IgD-negative memory B cell (primary cell): ENCODE measurements at regions not wholly inside any gene's neighbourhood (a gene's known extent, or its start where the extent isn't known, plus 50 kb on each side); places are given as distances from the start of the nearest gene placed in this dataset.

ENCODE experiments used
- H3K27ac Mint-ChIP-seq, 3 donors: one replicate each; pipeline ENCODE4 v1.8.0; 2020 to 2022; ENCODE audit warnings: mild to moderate bottlenecking in 3 of 3, mixed read lengths in 3 of 3, moderate library complexity in 1 of 3
- H3K27me3 Mint-ChIP-seq: one replicate; pipeline ENCODE4 v1.8.0; 2021; ENCODE audit warnings: mixed read lengths
- H3K36me3 Mint-ChIP-seq: one replicate; pipeline ENCODE4 v1.8.0; 2020; ENCODE audit warnings: mild to moderate bottlenecking, mixed read lengths
- H3K4me1 Mint-ChIP-seq, 3 donors: one replicate each; pipeline ENCODE4 v1.8.0; 2020 to 2022; ENCODE audit warnings: mixed read lengths in 3 of 3, mild to moderate bottlenecking in 1 of 3
- H3K4me3 Mint-ChIP-seq, 4 donors: one replicate each; pipeline ENCODE4 v1.8.0; 2020 to 2022; ENCODE audit warnings: mild to moderate bottlenecking in 4 of 4, mixed read lengths in 4 of 4, moderate library complexity in 3 of 4
- H3K9me3 Mint-ChIP-seq, 3 donors: one replicate each; pipeline ENCODE4 v1.8.0; 2020 to 2021; ENCODE audit warnings: mixed read lengths in 3 of 3, mild to moderate bottlenecking in 1 of 3

DNA sequence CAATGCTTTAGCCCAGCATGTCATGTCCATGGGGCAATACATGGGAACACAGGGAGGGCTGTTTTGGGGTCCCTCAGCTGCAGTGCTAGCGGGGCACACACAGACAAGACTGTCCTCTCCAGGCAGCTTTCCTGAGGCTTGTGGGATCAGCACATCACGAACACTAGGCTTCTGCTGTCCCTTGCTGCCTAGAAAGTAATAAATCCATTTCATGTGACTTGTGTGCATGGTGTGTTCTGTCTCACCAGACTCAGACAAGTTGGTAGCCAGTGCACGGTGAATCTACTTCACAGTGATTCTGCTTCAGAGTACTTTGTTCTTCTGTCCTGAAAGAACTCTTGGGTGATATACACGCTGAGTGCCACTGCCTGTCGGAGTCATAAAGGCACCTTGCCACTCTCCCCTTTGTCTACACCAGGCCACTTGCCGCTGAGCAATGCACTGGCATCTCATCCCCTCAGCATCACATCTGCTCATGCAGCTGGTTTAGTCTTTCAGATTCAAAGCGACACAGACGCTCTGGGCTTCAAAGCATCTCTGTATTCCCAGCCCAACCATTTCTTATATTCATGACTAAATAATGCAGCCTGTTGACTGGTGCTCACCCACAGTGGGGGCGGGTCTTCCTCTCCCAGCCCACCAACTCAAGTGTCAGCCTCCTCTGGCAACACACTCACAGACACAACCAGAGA, 95.2 kb upstream of the COX10 start:
- peaks cover 0 to 2% (median 1%) of the 10 kb centered on the region in 3 donors for H3K4me1 Mint-ChIP-seq
- no peak overlapping the region for H3K27ac Mint-ChIP-seq
- H3K9me3 Mint-ChIP-seq = no peaks in the 10 kb centered on the region
- H3K4me3 Mint-ChIP-seq = no peak overlapping the region
- H3K27me3 Mint-ChIP-seq = no peaks in the 10 kb centered on the region
- peaks cover 5% of the 10 kb centered on the region for H3K36me3 Mint-ChIP-seq

DNA sequence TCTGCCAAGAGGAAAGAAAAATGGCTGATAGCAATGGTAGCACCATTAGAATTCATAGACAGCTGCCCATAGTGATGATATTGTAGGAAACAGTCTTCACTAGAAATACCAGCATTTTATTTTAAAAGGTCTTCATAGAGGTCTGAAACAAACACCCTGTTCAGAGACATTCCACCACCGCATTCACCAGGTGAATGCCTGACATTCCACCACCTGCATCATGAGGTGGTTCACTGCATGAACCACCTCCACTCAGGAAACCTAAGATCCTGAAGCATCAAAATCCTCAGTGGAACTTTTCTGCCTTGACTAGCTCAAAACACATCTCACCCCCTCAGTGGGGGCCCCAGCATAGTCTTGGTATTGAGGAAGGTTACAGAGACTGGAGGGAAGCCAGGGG, 91.5 kb upstream of the COX10 start:
- Mint-ChIP-seq H3K9me3 (peaks cover 0 to 3% (median 0%) of the 10 kb centered on the region in 3 donors), H3K4me1 (no peaks in the 10 kb centered on the region), H3K36me3 (peaks cover 8% of the 10 kb centered on the region), H3K27ac (no peak overlapping the region), H3K4me3 (no peak overlapping the region), H3K27me3 (no peaks in the 10 kb centered on the region)

DNA sequence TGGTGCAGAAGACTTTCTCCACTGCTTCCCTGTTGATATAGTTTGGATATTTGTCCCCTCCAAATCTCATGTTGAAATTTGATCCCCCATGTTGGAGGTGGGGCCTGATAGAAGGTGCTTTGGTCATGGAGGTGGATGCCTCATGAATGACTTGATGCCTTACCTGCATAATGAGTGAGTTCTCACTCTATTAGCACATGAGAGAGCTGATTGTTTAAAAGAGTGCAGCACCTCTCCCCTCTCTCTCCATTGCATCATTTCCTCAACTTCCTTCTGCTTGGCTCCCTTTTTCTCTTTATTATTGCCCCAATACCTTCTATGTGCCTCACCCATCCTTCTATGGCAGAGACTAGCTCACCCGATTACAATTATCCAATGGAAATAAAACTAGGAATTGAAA, 90.8 kb upstream of the COX10 start:
- H3K27ac Mint-ChIP-seq = no peak overlapping the region
- no peak overlapping the region for H3K4me3 Mint-ChIP-seq
- no peaks in the 10 kb centered on the region for H3K4me1 Mint-ChIP-seq
- peaks cover 8% of the 10 kb centered on the region for H3K36me3 Mint-ChIP-seq
- H3K9me3 Mint-ChIP-seq = peaks cover 0 to 3% (median 0%) of the 10 kb centered on the region in 3 donors
- no peaks in the 10 kb centered on the region for H3K27me3 Mint-ChIP-seq

DNA sequence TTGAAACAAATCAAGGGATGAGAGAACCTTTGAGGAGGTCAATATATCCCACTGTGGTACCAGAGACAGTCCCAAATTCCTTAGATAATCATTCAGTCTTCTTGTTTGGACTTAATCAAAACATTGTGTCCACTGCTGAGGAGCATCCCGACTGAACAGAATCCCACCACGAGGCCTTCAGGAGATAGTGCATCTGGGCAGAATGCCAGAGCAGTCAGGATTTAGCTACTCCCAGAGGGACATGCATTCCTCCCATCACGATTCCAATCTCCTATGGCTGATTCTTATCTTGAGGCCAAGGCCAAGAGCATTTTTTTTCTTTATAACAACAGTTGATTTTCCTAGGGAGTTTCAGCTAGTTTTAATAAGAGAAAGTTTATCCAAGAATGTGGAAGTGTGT, 87.4 kb upstream of the COX10 start:
- Mint-ChIP-seq H3K27me3 (no peaks in the 10 kb centered on the region), H3K4me1 (no peaks in the 10 kb centered on the region), H3K36me3 (peaks cover 6% of the 10 kb centered on the region), H3K4me3 (no peak overlapping the region), H3K9me3 (peaks cover 0 to 3% (median 0%) of the 10 kb centered on the region in 3 donors), H3K27ac (no peak overlapping the region)

DNA sequence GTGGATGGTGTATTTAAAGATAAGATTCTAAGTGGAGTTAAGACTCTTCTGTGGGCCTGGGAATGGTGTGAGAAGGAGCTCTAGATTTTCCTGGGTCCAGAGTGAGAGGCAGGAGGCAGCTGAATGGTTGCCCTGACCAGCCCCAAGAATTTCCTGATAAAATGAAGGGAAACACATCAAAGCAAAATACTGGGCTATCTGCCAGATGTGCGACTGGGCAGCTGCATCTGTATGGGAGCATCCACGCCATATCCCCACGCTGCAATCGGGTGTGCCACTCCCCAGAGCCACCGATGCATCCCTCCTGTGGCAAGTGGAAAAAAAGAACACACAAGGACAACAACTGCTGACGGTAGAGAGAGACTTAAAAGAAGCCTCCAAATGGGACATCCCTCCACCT, 84.3 kb upstream of the COX10 start:
- Mint-ChIP-seq H3K9me3 (peaks cover 0 to 3% (median 0%) of the 10 kb centered on the region in 3 donors), H3K4me3 (no peak overlapping the region), H3K27me3 (no peaks in the 10 kb centered on the region), H3K27ac (peak overlapping the region in 1 of 3 donors; percentile 75), H3K36me3 (peaks cover 2% of the 10 kb centered on the region), H3K4me1 (no peaks in the 10 kb centered on the region)

DNA sequence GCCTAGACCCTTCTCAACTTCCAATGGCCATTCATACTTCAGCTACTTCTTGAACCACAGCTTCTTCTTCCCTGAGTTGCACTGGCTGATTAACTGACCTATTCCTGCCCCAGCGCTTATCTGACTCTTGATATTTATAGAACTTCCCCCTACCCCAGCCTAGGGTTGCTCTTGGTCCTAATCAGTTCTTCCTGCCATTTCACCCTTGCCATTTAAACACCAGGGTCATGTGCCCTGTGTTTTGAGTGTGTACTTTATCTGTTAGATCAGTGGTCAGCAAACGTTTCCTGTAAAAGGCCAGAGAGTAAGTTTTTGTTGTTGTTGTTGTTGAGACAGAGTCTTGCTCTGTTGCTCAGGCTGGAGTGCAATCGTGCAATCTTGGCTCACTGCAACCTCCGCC, 82.4 kb upstream of the COX10 start:
- Mint-ChIP-seq H3K9me3 (no peaks in the 10 kb centered on the region), H3K27me3 (no peaks in the 10 kb centered on the region), H3K4me3 (no peak overlapping the region), H3K4me1 (no peaks in the 10 kb centered on the region), H3K27ac (no peak overlapping the region), H3K36me3 (no peaks in the 10 kb centered on the region)

DNA sequence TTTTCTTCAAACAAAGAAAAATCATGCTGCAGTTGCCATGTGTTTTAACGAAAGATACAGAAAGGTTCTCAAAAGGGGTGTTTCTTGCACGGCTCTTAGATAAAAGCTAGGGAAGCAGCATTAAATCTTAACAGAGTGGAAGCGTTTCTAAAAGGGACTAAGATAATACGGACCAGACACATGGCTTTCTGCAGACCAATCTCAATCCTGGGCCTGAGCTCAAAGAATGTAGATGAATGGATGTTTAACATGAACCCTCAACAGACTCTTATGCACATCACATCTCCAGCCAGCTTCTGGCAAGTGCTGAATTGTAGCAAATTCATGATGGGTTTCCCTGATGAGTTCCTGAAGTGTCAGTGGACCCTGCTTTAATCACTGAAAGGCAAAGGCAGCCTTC, 80.2 kb upstream of the COX10 start:
- Mint-ChIP-seq H3K4me1 (peaks cover 0 to 2% (median 0%) of the 10 kb centered on the region in 3 donors), H3K36me3 (peaks cover 2% of the 10 kb centered on the region), H3K4me3 (no peak overlapping the region), H3K27ac (no peak overlapping the region), H3K9me3 (no peaks in the 10 kb centered on the region), H3K27me3 (no peaks in the 10 kb centered on the region)

DNA sequence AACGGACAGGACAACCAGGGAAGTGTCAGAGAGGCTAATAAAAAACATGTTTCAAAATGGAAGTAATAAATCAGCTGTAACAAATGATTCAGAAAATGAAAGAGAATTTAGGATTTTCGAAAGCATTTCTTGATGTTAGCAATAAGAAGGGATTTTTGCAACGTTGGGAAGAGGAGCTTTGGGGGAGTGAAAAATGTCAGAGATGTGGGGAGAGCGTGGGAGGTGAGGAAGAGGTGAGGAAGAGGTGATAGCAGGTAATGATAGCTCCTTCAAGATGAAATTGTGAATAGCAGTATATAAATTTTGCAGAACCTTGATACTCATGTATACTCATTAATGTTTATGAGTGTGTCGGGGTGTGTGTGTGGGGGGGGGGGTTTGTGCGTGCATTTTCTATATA, 76.2 kb upstream of the COX10 start:
- Mint-ChIP-seq H3K36me3 (peaks cover 11% of the 10 kb centered on the region), H3K4me3 (no peak overlapping the region), H3K27me3 (no peaks in the 10 kb centered on the region), H3K9me3 (no peaks in the 10 kb centered on the region), H3K27ac (no peak overlapping the region), H3K4me1 (peaks cover 0 to 2% (median 1%) of the 10 kb centered on the region in 3 donors)

DNA sequence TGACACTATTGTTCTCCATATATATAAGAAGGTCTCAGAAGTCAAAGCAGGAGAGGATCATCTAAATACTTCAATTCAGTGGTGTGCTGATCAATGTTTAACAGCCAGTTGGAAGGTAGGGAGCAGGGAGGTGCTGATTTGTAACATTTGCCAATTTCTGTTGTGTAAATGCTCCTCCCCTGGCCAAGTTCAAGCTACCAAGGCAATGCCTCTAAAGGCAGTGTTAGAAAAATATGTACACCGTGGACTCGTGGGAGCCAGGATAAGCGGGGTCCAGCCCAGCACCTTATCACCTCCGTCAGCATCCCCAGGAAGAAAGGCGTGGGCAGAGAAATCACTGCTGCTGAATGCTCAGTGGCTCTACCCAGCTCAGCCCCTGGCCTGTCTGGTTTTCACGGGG, 75.3 kb upstream of the COX10 start:
- peaks cover 11% of the 10 kb centered on the region for H3K36me3 Mint-ChIP-seq
- H3K27me3 Mint-ChIP-seq = no peaks in the 10 kb centered on the region
- peaks cover 0 to 2% (median 1%) of the 10 kb centered on the region in 3 donors for H3K4me1 Mint-ChIP-seq
- no peaks in the 10 kb centered on the region for H3K9me3 Mint-ChIP-seq
- no peak overlapping the region for H3K27ac Mint-ChIP-seq
- no peak overlapping the region for H3K4me3 Mint-ChIP-seq

DNA sequence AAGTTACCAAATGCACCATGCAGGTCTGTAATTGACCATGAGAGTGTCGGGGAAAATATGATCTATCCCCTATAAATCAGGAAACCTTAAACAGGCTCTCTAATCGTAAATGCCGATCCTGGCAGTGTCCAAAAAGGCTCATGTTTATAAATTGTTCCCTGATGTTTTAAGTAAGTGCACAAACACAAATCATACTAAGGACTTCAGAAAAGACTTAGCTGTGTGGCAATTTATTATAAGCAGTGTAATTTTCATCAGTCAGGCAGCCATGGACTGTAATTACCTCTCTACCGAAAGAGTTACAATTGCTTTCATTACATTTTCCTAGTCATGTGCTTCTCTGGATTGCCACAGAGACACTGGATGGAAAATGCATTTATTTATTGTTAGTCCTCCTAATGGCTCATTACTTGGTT, 73.4 kb upstream of the COX10 start:
- H3K36me3 Mint-ChIP-seq = peaks cover 12% of the 10 kb centered on the region
- H3K4me3 Mint-ChIP-seq = no peak overlapping the region
- peaks cover 0 to 6% (median 0%) of the 10 kb centered on the region in 3 donors for H3K9me3 Mint-ChIP-seq
- H3K27ac Mint-ChIP-seq = no peak overlapping the region
- peaks cover 0 to 2% (median 1%) of the 10 kb centered on the region in 3 donors for H3K4me1 Mint-ChIP-seq
- H3K27me3 Mint-ChIP-seq = no peaks in the 10 kb centered on the region

DNA sequence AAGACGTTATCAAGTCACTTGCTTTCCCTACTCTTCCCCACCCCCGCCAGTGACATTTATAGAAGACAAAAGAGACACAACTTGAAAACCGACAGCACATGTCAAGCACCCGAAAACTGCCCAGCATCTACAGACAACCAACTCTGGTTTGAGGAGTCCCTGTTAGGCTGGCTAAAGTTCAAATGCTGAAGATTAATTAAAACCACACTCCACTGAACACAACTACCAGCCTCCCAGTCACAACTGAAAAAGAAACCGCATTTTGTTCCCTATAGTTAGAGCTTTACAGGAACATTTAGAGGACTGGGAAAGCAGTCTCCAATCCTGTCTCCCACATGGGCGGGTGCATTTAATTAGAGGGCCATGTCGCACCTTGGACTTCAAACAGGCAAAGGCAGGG, 73.0 kb upstream of the COX10 start:
- Mint-ChIP-seq H3K4me1 (peaks cover 0 to 2% (median 1%) of the 10 kb centered on the region in 3 donors), H3K27ac (no peak overlapping the region), H3K27me3 (no peaks in the 10 kb centered on the region), H3K9me3 (peaks cover 0 to 6% (median 0%) of the 10 kb centered on the region in 3 donors), H3K36me3 (peaks cover 15% of the 10 kb centered on the region), H3K4me3 (no peak overlapping the region)

DNA sequence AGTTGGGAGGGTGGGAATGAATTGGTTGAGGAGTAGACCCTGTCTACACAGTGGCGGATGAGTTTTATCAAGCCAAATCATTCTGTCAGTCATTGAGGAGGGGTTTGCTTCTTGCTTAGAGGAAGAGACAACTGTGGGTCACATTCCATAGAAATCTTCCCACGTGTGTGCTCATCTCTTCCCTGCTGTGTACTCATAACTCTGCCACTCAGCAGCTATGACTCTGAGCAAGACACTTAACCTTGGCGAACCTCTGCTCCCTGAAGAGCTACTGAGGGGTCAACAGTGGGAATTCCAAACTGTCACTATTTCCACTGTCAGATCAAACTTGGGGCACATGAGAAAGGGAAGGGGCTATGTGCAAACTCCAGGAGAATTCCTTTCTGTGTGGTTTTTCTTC, 72.6 kb upstream of the COX10 start:
- H3K36me3 Mint-ChIP-seq = peaks cover 15% of the 10 kb centered on the region
- no peak overlapping the region for H3K27ac Mint-ChIP-seq
- peaks cover 0 to 6% (median 0%) of the 10 kb centered on the region in 3 donors for H3K9me3 Mint-ChIP-seq
- peaks cover 0 to 2% (median 1%) of the 10 kb centered on the region in 3 donors for H3K4me1 Mint-ChIP-seq
- H3K4me3 Mint-ChIP-seq = no peak overlapping the region
- H3K27me3 Mint-ChIP-seq = no peaks in the 10 kb centered on the region

DNA sequence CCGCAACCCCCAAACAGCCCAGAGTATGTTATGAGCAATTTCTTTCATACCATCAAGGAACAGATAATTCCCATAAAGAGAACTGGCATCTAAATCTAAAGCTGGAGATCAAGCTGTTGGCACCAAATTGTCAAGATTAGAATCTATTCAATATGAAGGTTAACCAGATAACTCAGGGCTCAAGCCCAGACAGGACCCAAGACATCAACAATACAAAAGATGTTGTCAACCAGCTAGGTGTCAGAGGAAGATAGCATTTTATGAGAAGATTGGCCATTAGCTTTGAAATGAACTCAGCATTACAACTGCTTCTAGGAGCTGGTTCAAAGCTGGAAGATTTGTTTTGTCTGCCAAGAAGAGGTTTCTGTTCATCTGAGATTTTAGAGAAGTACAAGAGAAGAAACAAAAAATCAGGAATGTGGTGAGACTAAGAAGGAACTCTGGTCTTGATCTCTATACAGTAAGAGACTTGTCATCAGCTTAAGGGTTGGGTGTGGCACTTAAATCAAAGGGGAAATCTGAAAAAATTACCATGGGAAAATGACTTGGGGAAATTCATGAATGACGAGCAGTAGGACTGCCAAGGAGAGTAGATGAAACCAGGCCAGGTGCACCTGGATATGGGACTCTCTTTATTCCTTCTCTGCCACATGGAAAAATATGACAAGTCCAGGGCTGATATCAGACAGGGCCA, 64.2 kb upstream of the COX10 start:
- Mint-ChIP-seq H3K4me1 (no peaks in the 10 kb centered on the region), H3K27me3 (no peaks in the 10 kb centered on the region), H3K4me3 (no peak overlapping the region), H3K27ac (no peak overlapping the region), H3K9me3 (peaks cover 0 to 3% (median 0%) of the 10 kb centered on the region in 3 donors), H3K36me3 (peaks cover 5% of the 10 kb centered on the region)

DNA sequence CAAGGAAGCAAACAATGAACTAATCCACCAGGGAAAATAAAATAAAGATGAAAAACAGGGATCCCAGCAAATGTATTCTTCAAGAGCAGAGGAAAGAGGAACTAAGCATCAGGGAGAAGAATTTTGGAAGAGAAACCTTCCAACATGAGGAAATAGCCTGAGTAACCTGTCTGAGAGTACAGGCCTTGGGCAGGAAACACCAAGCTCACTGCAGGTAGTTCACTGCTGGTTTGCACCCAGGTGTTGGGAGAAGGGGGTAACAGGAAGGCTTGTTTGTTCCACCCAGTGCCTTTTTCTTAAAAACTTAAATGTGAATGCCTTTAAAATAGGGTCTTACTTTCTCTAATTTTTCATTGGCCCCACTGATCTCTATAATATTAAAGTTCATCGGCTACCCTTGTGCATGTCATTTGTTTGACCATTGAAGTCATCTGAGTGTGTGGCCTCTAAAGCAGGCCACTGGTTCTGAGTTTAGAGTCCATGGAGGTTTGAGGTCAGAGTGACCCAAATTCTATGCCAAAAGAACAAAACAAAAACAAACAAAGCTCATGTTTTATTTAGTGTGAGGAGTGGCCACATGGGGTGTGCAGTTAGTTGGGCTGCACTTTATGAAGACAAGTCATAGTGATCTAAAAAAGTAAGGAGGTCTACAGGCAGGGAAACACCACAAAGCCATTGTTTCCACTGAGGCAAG, 62.9 kb upstream of the COX10 start:
- peaks cover 1% of the 10 kb centered on the region for H3K27me3 Mint-ChIP-seq
- H3K36me3 Mint-ChIP-seq = peaks cover 1% of the 10 kb centered on the region
- no peak overlapping the region for H3K4me3 Mint-ChIP-seq
- H3K9me3 Mint-ChIP-seq = no peaks in the 10 kb centered on the region
- H3K4me1 Mint-ChIP-seq = no peaks in the 10 kb centered on the region
- H3K27ac Mint-ChIP-seq = peak overlapping the region in 1 of 3 donors; percentile 37

DNA sequence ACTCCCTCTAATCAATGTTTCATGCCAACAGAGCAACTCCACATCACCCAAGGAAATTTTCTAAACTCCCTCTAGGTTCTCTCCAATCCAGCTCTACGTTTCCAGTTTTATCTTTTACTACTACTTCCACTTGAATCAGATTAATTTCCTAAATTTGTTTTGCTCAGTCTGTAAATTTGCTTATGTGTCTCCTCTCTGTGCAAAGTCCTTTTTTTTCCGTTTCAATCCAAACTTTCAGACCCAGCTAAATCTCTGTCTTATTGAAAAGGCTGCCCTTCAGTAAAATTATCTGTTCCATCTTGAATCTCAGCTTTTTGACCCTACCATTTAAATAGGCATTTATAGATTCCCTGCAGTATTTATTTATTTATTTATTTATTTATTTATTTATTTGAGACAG, 61.4 kb upstream of the COX10 start:
- peaks cover 1% of the 10 kb centered on the region for H3K27me3 Mint-ChIP-seq
- H3K4me3 Mint-ChIP-seq = no peak overlapping the region
- no peak overlapping the region for H3K27ac Mint-ChIP-seq
- no peaks in the 10 kb centered on the region for H3K9me3 Mint-ChIP-seq
- peaks cover 2 to 9% (median 3%) of the 10 kb centered on the region in 3 donors for H3K4me1 Mint-ChIP-seq
- no peaks in the 10 kb centered on the region for H3K36me3 Mint-ChIP-seq
